GM13976 (cell line): ENCODE measurements at regions not wholly inside any gene's neighbourhood (a gene's known extent, or its start where the extent isn't known, plus 50 kb on each side); places are given as distances from the start of the nearest gene placed in this dataset.

ENCODE experiments used
- DNase-seq: peaks from one replicate; pipeline ENCODE4 v3.0.0; 2012; ENCODE audit warnings: low spot score
- in situ Hi-C: fragments of 300-500 bp; cut with MboI; formaldehyde crosslinking; loops from one replicate; pipeline ENCODE4 v1.12.0; 2022; ENCODE audit warnings: low sequenced_read_pairs, mixed read lengths, inconsistent platforms; ENCODE audit not compliant: unreplicated experiment
- TF ChIP-seq, protein P1 (sequence below): IDR thresholded peaks from 2 replicates; pipeline ENCODE4 v1.5.1; 2012; ENCODE audit warnings: borderline replicate concordance, mild to moderate bottlenecking; ENCODE audit not compliant: insufficient read depth; ENCODE audit errors: extremely low read depth, missing control alignments, control extremely low read depth

DNA sequence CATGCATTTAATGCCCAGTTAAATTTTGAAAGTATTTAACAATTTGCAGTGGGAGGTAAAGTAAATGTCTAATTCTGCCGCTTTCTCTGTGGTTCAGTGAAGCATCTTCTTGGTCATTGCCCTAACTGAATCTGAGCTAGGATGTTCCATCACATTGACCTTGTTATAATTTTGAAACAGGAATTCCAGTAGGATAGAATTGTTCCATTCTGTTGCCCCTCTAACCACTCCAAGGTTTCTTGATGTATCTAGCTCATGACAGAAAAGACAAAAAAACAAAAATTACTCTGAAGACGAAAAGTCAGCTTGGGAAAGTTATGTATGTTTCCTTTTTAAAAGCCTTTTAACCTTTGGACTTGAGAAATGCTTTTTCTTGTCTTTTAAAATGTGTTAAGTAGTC lies 297.0 kb upstream of the FAT1 start:
- no peak for DNase-seq
- in situ Hi-C loops: no loop called here
- TF ChIP-seq, protein P1, sequence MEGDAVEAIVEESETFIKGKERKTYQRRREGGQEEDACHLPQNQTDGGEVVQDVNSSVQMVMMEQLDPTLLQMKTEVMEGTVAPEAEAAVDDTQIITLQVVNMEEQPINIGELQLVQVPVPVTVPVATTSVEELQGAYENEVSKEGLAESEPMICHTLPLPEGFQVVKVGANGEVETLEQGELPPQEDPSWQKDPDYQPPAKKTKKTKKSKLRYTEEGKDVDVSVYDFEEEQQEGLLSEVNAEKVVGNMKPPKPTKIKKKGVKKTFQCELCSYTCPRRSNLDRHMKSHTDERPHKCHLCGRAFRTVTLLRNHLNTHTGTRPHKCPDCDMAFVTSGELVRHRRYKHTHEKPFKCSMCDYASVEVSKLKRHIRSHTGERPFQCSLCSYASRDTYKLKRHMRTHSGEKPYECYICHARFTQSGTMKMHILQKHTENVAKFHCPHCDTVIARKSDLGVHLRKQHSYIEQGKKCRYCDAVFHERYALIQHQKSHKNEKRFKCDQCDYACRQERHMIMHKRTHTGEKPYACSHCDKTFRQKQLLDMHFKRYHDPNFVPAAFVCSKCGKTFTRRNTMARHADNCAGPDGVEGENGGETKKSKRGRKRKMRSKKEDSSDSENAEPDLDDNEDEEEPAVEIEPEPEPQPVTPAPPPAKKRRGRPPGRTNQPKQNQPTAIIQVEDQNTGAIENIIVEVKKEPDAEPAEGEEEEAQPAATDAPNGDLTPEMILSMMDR: no peak

DNA sequence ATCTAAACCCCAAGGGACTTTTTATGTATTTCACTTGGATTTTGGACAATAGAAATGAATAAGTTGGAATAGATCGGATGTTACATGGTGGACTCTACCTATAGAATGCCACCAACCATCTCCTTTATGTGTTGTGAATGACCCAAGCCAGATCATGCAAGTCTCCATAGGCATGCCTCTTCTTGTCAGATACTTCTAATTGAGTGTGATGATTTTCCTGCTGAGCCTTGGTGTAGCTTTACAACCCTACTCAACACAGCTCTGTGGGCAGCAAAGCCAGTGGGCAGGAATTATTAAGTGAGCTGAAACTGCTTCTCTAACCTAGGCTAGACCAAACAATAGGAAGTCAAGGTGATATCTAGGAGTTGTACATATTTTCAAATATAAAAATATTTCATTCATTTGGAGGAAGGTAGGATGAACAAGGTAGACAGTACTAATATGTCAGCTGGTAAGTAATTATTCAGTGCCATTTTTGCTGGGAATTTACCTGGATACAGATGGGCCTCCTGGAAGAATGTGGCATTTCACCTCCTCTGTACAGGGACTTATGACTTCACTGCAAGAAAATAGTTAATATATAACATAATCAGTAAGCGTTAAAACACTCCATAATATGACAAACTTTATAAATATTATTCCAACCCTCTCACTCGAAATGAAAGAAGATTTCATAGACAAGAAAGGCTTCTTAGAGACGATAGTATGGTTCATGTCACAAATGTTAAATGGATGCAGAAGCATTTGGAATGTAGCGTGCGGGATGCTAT lies 298.0 kb upstream of the FAT1 start:
- no peak for DNase-seq
- in situ Hi-C loops: no loop called here
- TF ChIP-seq, protein P1: no peak

DNA sequence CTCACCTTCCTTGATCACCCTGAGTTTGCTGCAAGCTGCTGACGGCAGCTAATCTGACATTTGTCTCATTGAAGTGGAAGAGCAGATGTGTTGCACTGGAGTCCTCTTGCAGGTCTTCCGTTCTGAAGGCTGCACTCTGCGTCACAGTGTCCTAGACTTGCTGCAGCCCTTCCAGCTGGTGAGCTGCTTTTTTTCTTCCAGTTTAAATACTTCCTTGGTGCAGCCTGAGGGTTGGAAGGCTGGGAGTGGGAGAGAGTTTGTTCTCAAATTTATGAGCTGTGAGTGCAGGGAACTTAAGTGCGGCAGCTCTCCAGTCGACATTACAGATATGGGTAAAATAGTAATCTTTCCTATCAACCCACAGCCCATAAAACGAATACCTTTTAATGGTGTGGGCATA lies 303.6 kb upstream of the FAT1 start:
- TF ChIP-seq, protein P1: no peak
- no peak for DNase-seq
- in situ Hi-C loops: no loop called here

DNA sequence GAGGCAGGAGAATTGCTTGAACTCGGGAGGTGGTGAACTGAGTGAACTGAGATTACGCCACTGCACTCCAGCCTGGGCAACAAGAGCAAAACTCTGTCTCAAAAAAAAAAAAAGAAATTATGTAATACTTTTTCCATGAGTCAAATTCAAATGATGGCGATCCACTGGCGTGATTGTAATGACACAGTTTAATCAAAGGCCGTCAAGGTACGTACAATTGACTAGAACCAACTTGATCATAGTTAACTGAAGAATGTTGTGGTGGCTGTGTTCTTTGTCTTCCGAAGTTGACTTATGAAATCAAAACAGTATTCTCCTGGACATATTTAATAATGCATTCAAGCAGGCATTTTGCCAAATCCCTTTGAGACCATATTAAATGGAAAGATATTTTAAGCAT lies 318.6 kb upstream of the FAT1 start:
- TF ChIP-seq, protein P1: no peak
- DNase-seq: no peak
- in situ Hi-C loops: no loop called here

DNA sequence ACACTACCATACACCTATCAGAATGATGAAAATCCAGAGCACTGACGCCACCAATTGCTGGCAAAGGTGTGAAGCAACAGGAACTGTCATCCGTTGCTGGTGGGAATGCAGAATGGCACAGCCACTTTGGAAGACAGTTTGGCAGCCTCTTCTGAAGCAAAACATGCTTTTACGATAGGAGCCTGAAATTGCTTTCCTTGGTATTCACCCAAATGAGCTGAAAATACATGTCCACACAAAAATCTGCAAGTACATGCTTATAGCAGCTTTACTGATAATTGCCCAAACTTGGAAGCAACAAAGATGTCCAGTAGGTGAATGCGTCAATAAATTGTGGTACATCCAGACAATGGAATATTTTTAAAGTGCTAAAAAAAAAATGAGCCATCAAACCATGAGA lies 322.8 kb upstream of the FAT1 start:
- TF ChIP-seq, protein P1: no peak
- in situ Hi-C loops: no loop called here

DNA sequence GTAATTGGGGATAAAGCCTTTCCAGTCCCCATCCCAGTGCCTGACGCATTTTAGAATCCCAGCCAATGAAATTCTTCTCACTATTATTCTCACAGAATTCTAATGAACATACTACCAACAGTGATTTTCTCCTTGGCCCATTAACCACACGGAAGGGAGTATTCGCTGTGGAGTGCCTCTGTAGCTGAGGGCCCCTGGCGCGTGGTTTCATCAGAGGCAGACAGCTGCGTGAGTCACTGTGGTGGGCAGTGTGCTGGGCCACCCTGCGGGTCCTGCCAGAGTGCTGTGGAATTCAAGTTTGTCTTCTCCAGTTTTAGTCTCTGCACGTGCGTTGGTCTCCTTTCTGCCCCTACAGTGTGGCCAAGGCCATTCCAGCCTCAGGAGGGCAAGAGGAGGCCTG lies 335.4 kb upstream of the FAT1 start:
- TF ChIP-seq, protein P1: no peak
- in situ Hi-C loops: no loop called here
- no peak for DNase-seq

More for the DNA sequence above, 322.8 kb upstream of the FAT1 start:
- no peak for DNase-seq
